ENCODE measurements at regions not wholly inside any gene's neighbourhood (a gene's known extent, or its start where the extent isn't known, plus 50 kb on each side); places are given as distances from the start of the nearest gene placed in this dataset.

- no peak for TF ChIP-seq CTCF (IDR thresholded peaks at IDR 0.05)
- Histone ChIP-seq H3K4me3 (no peak overlapping the region), H3K27ac (no peak overlapping the region)
- DNase-seq (ENCODE audit: low spot score): no peak
These were observed 154.7 kb downstream of the SLC38A4 start for GRCh38 chr12:46671102-46671501.

GRCh38 chr12:46670636-46671035 lies 155.2 kb downstream of the SLC38A4 start:
- no peak for DNase-seq (ENCODE audit: low spot score)
- Histone ChIP-seq H3K27ac (no peak overlapping the region), H3K4me3 (no peak overlapping the region)
- TF ChIP-seq CTCF (IDR thresholded peaks at IDR 0.05): no peak

GRCh38 chr12:46669720-46670119 lies 156.1 kb downstream of the SLC38A4 start:
- H3K4me3 ChIP-seq: no peak overlapping the region
- H3K27ac ChIP-seq: no peak overlapping the region
- TF ChIP-seq CTCF (IDR thresholded peaks at IDR 0.05): no peak
- no peak for DNase-seq (ENCODE audit: low spot score)

GRCh38 chr12:46667551-46667950 lies 158.2 kb downstream of the SLC38A4 start:
- no peak for DNase-seq (ENCODE audit: low spot score)
- H3K4me3 ChIP-seq: no peak overlapping the region
- no peak overlapping the region for H3K27ac ChIP-seq
- TF ChIP-seq CTCF (IDR thresholded peaks at IDR 0.05): no peak

GRCh38 chr12:46664761-46665287 lies 161.0 kb downstream of the SLC38A4 start:
- DNase-seq (ENCODE audit: low spot score): no peak
- Histone ChIP-seq H3K27ac (no peak overlapping the region), H3K4me3 (no peak overlapping the region)
- TF ChIP-seq CTCF (IDR thresholded peaks at IDR 0.05): no peak

GRCh38 chr12:46663318-46663717 lies 162.5 kb downstream of the SLC38A4 start:
- TF ChIP-seq CTCF (IDR thresholded peaks at IDR 0.05): no peak
- no peak for DNase-seq (ENCODE audit: low spot score)
- Histone ChIP-seq H3K27ac (no peak overlapping the region), H3K4me3 (no peak overlapping the region)

GRCh38 chr12:46661110-46661845 lies 164.5 kb downstream of the SLC38A4 start:
- peak overlapping the region; percentile 38 for H3K4me3 ChIP-seq
- DNase-seq (ENCODE audit: low spot score): no peak
- H3K27ac ChIP-seq: peak overlapping the region; percentile 75 to 79

More at GRCh38 chr12:46661110-46661845, 164.5 kb downstream of the SLC38A4 start:
- TF ChIP-seq CTCF (IDR thresholded peaks at IDR 0.05): peak; percentile 55

All from coronary artery (tissue), 2 donors.